Peyer's patch (tissue), 4 donors: ENCODE measurements at regions not wholly inside any gene's neighbourhood (a gene's known extent, or its start where the extent isn't known, plus 50 kb on each side); places are given as distances from the start of the nearest gene placed in this dataset.

ENCODE experiments used
- POLR2A ChIP-seq, 2 donors: fragments of 450-650 bp; IDR thresholded peaks; one replicate each; pipeline ENCODE4 v1.5.1; 2017; ENCODE audit warnings: antibody characterized with exemption in 2 of 2, mild to moderate bottlenecking in 2 of 2, moderate library complexity in 2 of 2
- TF ChIP-seq, protein P1 (sequence below), 6 experiments: fragments of 450-650 bp in 4 of 6; fragments of 200-600 bp in 2 of 6; sonication (generic) in 1 of 6; IDR thresholded peaks; one replicate each; pipeline ENCODE4 v1.5.1; 2017 to 2019; ENCODE audit warnings: antibody characterized with exemption in 6 of 6, mild to moderate bottlenecking in 3 of 6, moderate library complexity in 1 of 6

DNA sequence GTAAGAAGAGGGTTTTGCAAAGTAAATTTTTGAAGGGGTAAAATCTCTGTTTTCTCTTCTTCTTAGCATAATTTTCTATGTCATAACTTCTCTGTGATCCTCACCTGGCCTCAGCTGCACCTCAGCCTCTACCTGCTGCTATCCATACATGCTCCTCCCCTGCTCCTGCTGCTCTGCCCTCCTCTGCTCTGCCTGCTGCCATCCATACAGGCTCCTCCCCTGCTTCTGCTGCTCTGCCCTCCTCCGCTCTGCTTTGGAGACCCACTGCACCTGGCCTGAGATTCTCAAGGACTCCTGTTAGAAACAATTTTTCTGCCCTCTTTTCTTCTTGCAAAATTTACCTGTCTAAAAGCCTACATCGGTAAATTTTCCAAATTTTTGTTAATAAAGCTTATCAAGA, 388.6 kb upstream of the PITX2 start:
- TF ChIP-seq, protein P1, sequence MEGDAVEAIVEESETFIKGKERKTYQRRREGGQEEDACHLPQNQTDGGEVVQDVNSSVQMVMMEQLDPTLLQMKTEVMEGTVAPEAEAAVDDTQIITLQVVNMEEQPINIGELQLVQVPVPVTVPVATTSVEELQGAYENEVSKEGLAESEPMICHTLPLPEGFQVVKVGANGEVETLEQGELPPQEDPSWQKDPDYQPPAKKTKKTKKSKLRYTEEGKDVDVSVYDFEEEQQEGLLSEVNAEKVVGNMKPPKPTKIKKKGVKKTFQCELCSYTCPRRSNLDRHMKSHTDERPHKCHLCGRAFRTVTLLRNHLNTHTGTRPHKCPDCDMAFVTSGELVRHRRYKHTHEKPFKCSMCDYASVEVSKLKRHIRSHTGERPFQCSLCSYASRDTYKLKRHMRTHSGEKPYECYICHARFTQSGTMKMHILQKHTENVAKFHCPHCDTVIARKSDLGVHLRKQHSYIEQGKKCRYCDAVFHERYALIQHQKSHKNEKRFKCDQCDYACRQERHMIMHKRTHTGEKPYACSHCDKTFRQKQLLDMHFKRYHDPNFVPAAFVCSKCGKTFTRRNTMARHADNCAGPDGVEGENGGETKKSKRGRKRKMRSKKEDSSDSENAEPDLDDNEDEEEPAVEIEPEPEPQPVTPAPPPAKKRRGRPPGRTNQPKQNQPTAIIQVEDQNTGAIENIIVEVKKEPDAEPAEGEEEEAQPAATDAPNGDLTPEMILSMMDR (IDR thresholded peaks at IDR 0.05): no peak
- TF ChIP-seq POLR2A (IDR thresholded peaks at IDR 0.05): no peak
